ENCODE measurements at regions not wholly inside any gene's neighbourhood (a gene's known extent, or its start where the extent isn't known, plus 50 kb on each side); places are given as distances from the start of the nearest gene placed in this dataset.
"Not testable (repeated sequence)": the region's sequence is repeated elsewhere in the genome, so short reads cannot be mapped to it uniquely, and the experiment has no call there.

GRCh38 chr7:93715234-93715633 is 140.7 kb upstream of the CALCR start:
- ChIA-PET POLR2A (no interaction called here), CTCF (interaction anchor here (0.6 to 1.6 kb wide), 19 partner anchors 10 to 722 kb away, joined by 3 to 9 read pairs (median 4); no protein-coding TSS in a partner anchor)
- TF ChIP-seq BCL6B (tag by site-specific recombination; IDR thresholded peaks at IDR 0.05) = no peak
- TF ChIP-seq ZNF654 (tag by site-specific recombination; IDR thresholded peaks at IDR 0.05; ENCODE audit: low read depth) = peak; percentile 30
- TF ChIP-seq OSR2 (tag by site-specific recombination; IDR thresholded peaks at IDR 0.05) = no peak
- no peak for TF ChIP-seq ZNF843 (tag by site-specific recombination; IDR thresholded peaks at IDR 0.05)
- no peak for TF ChIP-seq YY1 (tag by site-specific recombination; IDR thresholded peaks at IDR 0.05)
- H3K36me3 ChIP-seq (ENCODE audit: control insufficient read depth in 2 of 2, insufficient read depth in 1 of 2, low read length in 2 of 2) = no peaks in the 10 kb centered on the region
- H3K9me3 ChIP-seq (ENCODE audit: control insufficient read depth, insufficient read depth, low read depth, low read length) = no peaks in the 10 kb centered on the region
- H3K4me1 ChIP-seq (ENCODE audit: control insufficient read depth, insufficient read depth, low read length) = peaks cover 5% of the 10 kb centered on the region; the same call in 1 of the 2 replicates
- H3K4me3 ChIP-seq (ENCODE audit: low read depth, low read length) = no peak overlapping the region
- H3K27ac ChIP-seq (ENCODE audit: extremely low read depth, low read depth, low read length) = no peak overlapping the region

GRCh38 chr7:93711926-93712325 is 137.4 kb upstream of the CALCR start:
- POLR2A ChIA-PET = no interaction called here
- no peak for TF ChIP-seq ZNF792 (tag by site-specific recombination; IDR thresholded peaks at IDR 0.05)
- no peak for TF ChIP-seq SETDB1 (IDR thresholded peaks at IDR 0.05; ENCODE audit: insufficient read length, low read length)
- no peak for TF ChIP-seq ZBTB8A (tag by site-specific recombination; IDR thresholded peaks at IDR 0.05)
- no peak for TF ChIP-seq ZNF610 (tag by site-specific recombination; IDR thresholded peaks at IDR 0.05; ENCODE audit: borderline replicate concordance)
- no peak for TF ChIP-seq ZNF174 (tag by site-specific recombination; IDR thresholded peaks at IDR 0.05)
- no peak for TF ChIP-seq GFI1B (tag by site-specific recombination; IDR thresholded peaks at IDR 0.05)
- no peak for TF ChIP-seq KLF8 (tag by site-specific recombination; IDR thresholded peaks at IDR 0.05)
- TF ChIP-seq ZNF768 (tag by site-specific recombination; IDR thresholded peaks at IDR 0.05) = no peak
- no peak for TF ChIP-seq ZNF776 (tag by site-specific recombination; IDR thresholded peaks at IDR 0.05; ENCODE audit: borderline replicate concordance)
- TF ChIP-seq ZNF10 (tag by site-specific recombination; IDR thresholded peaks at IDR 0.05) = no peak
- TF ChIP-seq ZNF155 (tag by site-specific recombination; IDR thresholded peaks at IDR 0.05) = no peak
- no peak for TF ChIP-seq ZNF19 (tag by site-specific recombination; IDR thresholded peaks at IDR 0.05; ENCODE audit: low read depth)
- no peak for TF ChIP-seq EGR2 (tag by site-specific recombination; IDR thresholded peaks at IDR 0.05; ENCODE audit: low read depth)
- TF ChIP-seq ZFP41 (tag by site-specific recombination; IDR thresholded peaks at IDR 0.05; ENCODE audit: borderline replicate concordance) = no peak
- no peak for TF ChIP-seq ZNF24 (tag by site-specific recombination; IDR thresholded peaks at IDR 0.05)
- TF ChIP-seq ZNF670 (tag by site-specific recombination; IDR thresholded peaks at IDR 0.05; ENCODE audit: low read depth) = no peak
- TF ChIP-seq KLF10 (tag by site-specific recombination; IDR thresholded peaks at IDR 0.05) = no peak

GRCh38 chr7:93708255-93708654 is 133.7 kb upstream of the CALCR start:
- POLR2A ChIA-PET; H3K9me3 ChIP-seq (ENCODE audit: control insufficient read depth, insufficient read depth, low read depth, low read length): not testable (repeated sequence)
- CTCF ChIA-PET = interaction anchor here (0.6 kb wide), 1 partner anchor 288 kb away, joined by 4 read pairs; no protein-coding TSS in a partner anchor

More at GRCh38 chr7:93711926-93712325, 137.4 kb upstream of the CALCR start:
- no peak overlapping the region for H3K4me3 ChIP-seq (ENCODE audit: low read depth, low read length)
- no peaks in the 10 kb centered on the region for H3K4me1 ChIP-seq (ENCODE audit: control insufficient read depth, insufficient read depth, low read length)
- CTCF ChIA-PET = interaction anchor here (1.1 to 1.5 kb wide), 2 partner anchors 89 to 512 kb away, joined by 3 to 4 read pairs; no protein-coding TSS in a partner anchor
- no peaks in the 10 kb centered on the region for H3K36me3 ChIP-seq (ENCODE audit: control insufficient read depth in 2 of 2, insufficient read depth in 1 of 2, low read length in 2 of 2)
- H3K9me3 ChIP-seq (ENCODE audit: control insufficient read depth, insufficient read depth, low read depth, low read length) = no peaks in the 10 kb centered on the region
- no peak overlapping the region for H3K27ac ChIP-seq (ENCODE audit: extremely low read depth, low read depth, low read length)

More at GRCh38 chr7:93708255-93708654, 133.7 kb upstream of the CALCR start:
- TF ChIP-seq ZNF580 (tag by site-specific recombination; IDR thresholded peaks at IDR 0.05) = 0 out of 2 replicates have a peak, but pooled peaks have one; percentile 51
- peak; percentile 74 for TF ChIP-seq ZNF146 (tag by site-specific recombination; IDR thresholded peaks at IDR 0.05)
- H3K4me3 ChIP-seq (ENCODE audit: low read depth, low read length); H3K36me3 ChIP-seq (ENCODE audit: control insufficient read depth in 2 of 2, insufficient read depth in 1 of 2, low read length in 2 of 2); H3K27ac ChIP-seq (ENCODE audit: extremely low read depth, low read depth, low read length); H3K4me1 ChIP-seq (ENCODE audit: control insufficient read depth, insufficient read depth, low read length): not testable (repeated sequence)
